A549 (cell line): ENCODE measurements at regions not wholly inside any gene's neighbourhood (a gene's known extent, or its start where the extent isn't known, plus 50 kb on each side); places are given as distances from the start of the nearest gene placed in this dataset.

Source experiments
- ATAC-seq, 2 experiments: fragments of 200-7000 bp in 1 of 2; fragments of >200 bp in 1 of 2; cut with Nextera tagmentation in 1 of 2; cut with Tn5 transposase in 1 of 2; 3 replicates each; pipeline versions ENCODE4 v1.8.0 to v1.9.1; 2018 to 2020; ENCODE audit warnings: mild to moderate bottlenecking in 1 of 2, moderate library complexity in 1 of 2
- CTCF ChIA-PET: fragments of 300-600 bp; sonication (Branson Sonifier 250); formaldehyde crosslinking; extraction: SDS; loops from one replicate; lab custom pipeline; 2021; ENCODE audit warnings: antibody characterized with exemption, inconsistent platforms; lab: Yijun Ruan, JAX
- POLR2A ChIA-PET: fragments of 350-600 bp; formaldehyde crosslinking; extraction: SDS; loops from one replicate; lab custom pipeline; 2021; ENCODE audit warnings: antibody characterized with exemption, inconsistent platforms; lab: Yijun Ruan, JAX
- DNase-seq, 2 experiments: peaks; one replicate each; pipeline versions ENCODE4 v3.0.0 to v3.0.0-alpha.2; 2011 to 2016; ENCODE audit warnings: low read depth in 1 of 2, low spot score in 1 of 2
- FAIRE-seq: peaks from 2 replicates; lab custom pipeline; 2011; peaks lifted over from hg19 to GRCh38; lab: Jason Lieb, UNC
- H3K27ac ChIP-seq, 2 experiments: fragments of >200 bp; sonication (Bioruptor Twin); formaldehyde crosslinking; 3 replicates each; pipeline ENCODE4 v1.5.1; 2016 to 2017
- H3K4me1 ChIP-seq: fragments of >200 bp; sonication (Bioruptor Twin); formaldehyde crosslinking; 3 replicates; pipeline ENCODE4 v1.6.1; 2016
- H3K4me2 ChIP-seq: fragments of >200 bp; sonication (Bioruptor Twin); formaldehyde crosslinking; 3 replicates; pipeline ENCODE4 v1.6.1; 2016
- H3K4me3 ChIP-seq: fragments of >200 bp; sonication (Bioruptor Twin); formaldehyde crosslinking; 3 replicates; pipeline ENCODE4 v1.5.1; 2016
- H3K9me3 ChIP-seq: fragments of >200 bp; sonication (Bioruptor Twin); formaldehyde crosslinking; 3 replicates; pipeline ENCODE4 v1.6.1; 2016
- CEBPB ChIP-seq, 2 experiments: fragments of >200 bp in 1 of 2; sonication (Bioruptor Twin) in 1 of 2; formaldehyde crosslinking in 1 of 2; IDR thresholded peaks; 2 replicates each; pipeline ENCODE4 v1.6.1; 2012 to 2016
- CHD2 ChIP-seq: fragments of 150-350 bp; IDR thresholded peaks from 2 replicates; pipeline ENCODE4 v1.6.1; 2014; ENCODE audit warnings: low read length; ENCODE audit not compliant: partially characterized antibody
- ESRRA ChIP-seq: fragments of 150-350 bp; IDR thresholded peaks from 2 replicates; pipeline ENCODE4 v1.6.1; 2014; ENCODE audit warnings: mild to moderate bottlenecking, low read length, borderline replicate concordance
- FOSB ChIP-seq: fragments of 250-450 bp; sonication (Bioruptor Pico); IDR thresholded peaks from 2 replicates; pipeline ENCODE4 v1.5.0; 2020; ENCODE audit warnings: mild to moderate bottlenecking, moderate library complexity
- GATA3 ChIP-seq: IDR thresholded peaks from 2 replicates; pipeline ENCODE4 v1.6.1; 2012; ENCODE audit warnings: borderline replicate concordance
- HDAC2 ChIP-seq: fragments of 200-600 bp; sonication (generic); IDR thresholded peaks from 2 replicates; pipeline ENCODE4 v1.6.1; 2016
- HOXA7 ChIP-seq: fragments of 250-450 bp; sonication (Bioruptor Pico); IDR thresholded peaks from 2 replicates; pipeline ENCODE4 v1.5.0; 2020; ENCODE audit warnings: mild to moderate bottlenecking, moderate library complexity
- JUN ChIP-seq, 2 experiments: fragments of >200 bp; sonication (Bioruptor Twin); formaldehyde crosslinking; IDR thresholded peaks; 2 replicates in 1 of 2; 3 replicates in 1 of 2; pipeline ENCODE4 v1.6.1; 2016 to 2017
- KDM5A ChIP-seq: fragments of 200-600 bp; sonication (generic); IDR thresholded peaks from 2 replicates; pipeline ENCODE4 v1.6.1; 2016; ENCODE audit warnings: antibody characterized with exemption, mild to moderate bottlenecking
- MAFK ChIP-seq: fragments of 450-650 bp; IDR thresholded peaks from 2 replicates; pipeline ENCODE4 v1.6.1; 2014; ENCODE audit not compliant: partially characterized antibody
- MYC ChIP-seq: IDR thresholded peaks from 2 replicates; pipeline ENCODE4 v1.6.1; 2012; ENCODE audit warnings: mild to moderate bottlenecking, inconsistent platforms, low read length, improper control_type of control experiment, borderline replicate concordance
- NR3C1 ChIP-seq: fragments of >200 bp; sonication (Bioruptor Twin); formaldehyde crosslinking; IDR thresholded peaks from 3 replicates; pipeline ENCODE4 v1.6.1; 2017
- PHF8 ChIP-seq: fragments of 200-600 bp; sonication (generic); IDR thresholded peaks from 2 replicates; pipeline ENCODE4 v1.6.1; 2016; ENCODE audit warnings: low read depth, mild to moderate bottlenecking, antibody characterized with exemption, moderate library complexity, borderline replicate concordance
- RAD21 ChIP-seq, 2 experiments: fragments of >200 bp in 1 of 2; sonication (Bioruptor Twin) in 1 of 2; formaldehyde crosslinking in 1 of 2; IDR thresholded peaks in 1 of 2; conservative IDR thresholded peaks in 1 of 2; 2 replicates in 1 of 2; 3 replicates in 1 of 2; pipeline ENCODE4 v1.6.1; 2012 to 2018; ENCODE audit warnings: inconsistent platforms in 1 of 2
- RCOR1 ChIP-seq: fragments of 150-350 bp; IDR thresholded peaks from 2 replicates; pipeline ENCODE4 v1.6.1; 2014; ENCODE audit warnings: antibody characterized with exemption, low read length, low read depth
- RFX5 ChIP-seq: fragments of 450-650 bp; IDR thresholded peaks from 2 replicates; pipeline ENCODE4 v1.7.1; 2014; ENCODE audit warnings: antibody characterized with exemption, mild to moderate bottlenecking, moderate library complexity
- TP53 ChIP-seq: fragments of 250-450 bp; sonication (Bioruptor Pico); IDR thresholded peaks from 2 replicates; pipeline ENCODE4 v1.5.0; 2021; ENCODE audit warnings: mild to moderate bottlenecking, moderate library complexity
- ZC3H11A ChIP-seq: fragments of 450-650 bp; IDR thresholded peaks from 2 replicates; pipeline ENCODE4 v1.6.1; 2014; ENCODE audit warnings: antibody characterized with exemption, mild to moderate bottlenecking
- ZFP36 ChIP-seq: fragments of 450-650 bp; IDR thresholded peaks from 2 replicates; pipeline ENCODE4 v1.6.1; 2014; ENCODE audit warnings: borderline replicate concordance; ENCODE audit not compliant: partially characterized antibody
- ZNF302 ChIP-seq: fragments of 250-450 bp; sonication (Bioruptor Pico); IDR thresholded peaks from 2 replicates; pipeline ENCODE4 v1.9.0; 2021; ENCODE audit warnings: inconsistent platforms, mild to moderate bottlenecking, moderate library complexity
- ZSCAN20 ChIP-seq: fragments of 250-450 bp; sonication (Bioruptor Pico); IDR thresholded peaks from 2 replicates; pipeline ENCODE4 v1.8.0; 2022; ENCODE audit warnings: mild to moderate bottlenecking, moderate library complexity
- WGBS: methylation state at CpG from one replicate; pipeline ENCODE4 v1.1.6; 2017; ENCODE audit errors: missing lambda C conversion rate; 5-methylcytosine and 5-hydroxymethylcytosine counted together
- TF ChIP-seq, protein P1 (sequence below): fragments of 150-350 bp; IDR thresholded peaks from 2 replicates; pipeline ENCODE4 v1.6.1; 2014; ENCODE audit warnings: low read depth, mild to moderate bottlenecking, low read length
- TF ChIP-seq, protein P2 (sequence below): fragments of 250-450 bp; sonication (Bioruptor Pico); IDR thresholded peaks from 2 replicates; pipeline ENCODE4 v1.5.0; 2020; ENCODE audit warnings: low read depth, mild to moderate bottlenecking, moderate library complexity

DNA sequence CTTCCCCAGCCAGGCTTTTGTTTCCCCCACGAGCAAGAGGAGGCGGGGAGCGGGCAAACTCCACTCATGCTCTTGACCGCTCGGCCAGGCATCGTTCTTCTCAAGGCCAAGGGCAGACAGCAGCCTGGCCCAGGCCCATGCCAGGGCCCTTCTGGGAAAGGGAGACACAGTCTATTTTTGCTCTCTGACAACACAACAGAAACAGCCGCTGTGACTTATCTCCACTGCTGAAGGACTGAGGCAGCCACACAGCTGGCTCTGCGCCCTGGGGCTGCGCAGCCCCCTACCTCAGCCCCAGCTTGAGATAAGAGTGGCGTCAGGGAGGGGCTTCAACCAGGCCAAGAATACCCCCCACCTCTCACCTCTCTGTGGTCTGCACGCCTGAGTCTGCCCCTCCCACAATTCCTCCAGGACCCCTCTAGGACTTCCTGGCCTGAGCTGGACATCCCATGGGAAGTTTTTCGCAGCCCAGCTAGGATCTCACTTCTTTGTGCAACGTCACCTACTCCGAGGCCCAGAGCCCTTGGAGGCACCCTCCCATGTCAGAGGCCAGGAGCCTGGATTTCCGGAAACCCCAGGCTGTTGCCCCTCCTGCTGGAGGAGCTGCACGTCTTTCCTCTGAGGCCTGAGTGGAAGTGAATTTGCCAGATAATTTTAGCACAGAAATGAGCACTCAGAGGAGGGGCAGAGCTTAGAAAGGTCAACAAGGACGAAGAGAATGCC is 118.9 kb upstream of the OTOS start (continued):
- TF ChIP-seq, protein P1, sequence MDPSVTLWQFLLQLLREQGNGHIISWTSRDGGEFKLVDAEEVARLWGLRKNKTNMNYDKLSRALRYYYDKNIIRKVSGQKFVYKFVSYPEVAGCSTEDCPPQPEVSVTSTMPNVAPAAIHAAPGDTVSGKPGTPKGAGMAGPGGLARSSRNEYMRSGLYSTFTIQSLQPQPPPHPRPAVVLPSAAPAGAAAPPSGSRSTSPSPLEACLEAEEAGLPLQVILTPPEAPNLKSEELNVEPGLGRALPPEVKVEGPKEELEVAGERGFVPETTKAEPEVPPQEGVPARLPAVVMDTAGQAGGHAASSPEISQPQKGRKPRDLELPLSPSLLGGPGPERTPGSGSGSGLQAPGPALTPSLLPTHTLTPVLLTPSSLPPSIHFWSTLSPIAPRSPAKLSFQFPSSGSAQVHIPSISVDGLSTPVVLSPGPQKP: no peak

DNA sequence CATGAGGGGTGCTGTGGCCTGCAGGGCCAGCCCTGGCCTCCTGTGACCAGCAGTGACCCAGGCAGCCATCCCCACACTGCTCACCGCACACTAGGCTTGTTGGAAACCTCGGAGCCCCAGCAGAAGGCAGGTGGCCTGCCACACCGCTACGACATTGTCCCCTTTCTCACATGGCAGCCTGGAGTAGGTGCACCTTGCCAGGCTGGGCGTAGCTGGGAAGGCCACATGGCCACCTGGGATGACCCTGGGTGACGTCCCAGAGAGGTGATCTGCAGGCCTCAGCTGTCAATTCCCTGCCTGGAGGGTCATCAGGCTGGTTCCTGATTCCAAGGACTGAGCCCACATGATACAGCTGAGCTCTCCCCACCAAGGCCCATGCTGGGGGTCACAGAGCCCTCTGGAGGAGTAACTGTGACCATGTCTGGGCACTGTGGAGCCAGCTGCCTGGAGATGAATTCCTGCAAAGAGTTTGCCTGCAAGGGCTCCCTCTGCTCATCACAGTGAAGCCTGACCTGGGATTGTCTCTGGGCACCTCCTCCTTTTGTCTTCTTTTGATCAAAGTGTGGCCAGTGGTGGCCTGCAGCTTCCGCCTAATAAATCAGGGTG is 119.6 kb upstream of the OTOS start:
- ATAC-seq: no peak
- TF ChIP-seq, protein P2, sequence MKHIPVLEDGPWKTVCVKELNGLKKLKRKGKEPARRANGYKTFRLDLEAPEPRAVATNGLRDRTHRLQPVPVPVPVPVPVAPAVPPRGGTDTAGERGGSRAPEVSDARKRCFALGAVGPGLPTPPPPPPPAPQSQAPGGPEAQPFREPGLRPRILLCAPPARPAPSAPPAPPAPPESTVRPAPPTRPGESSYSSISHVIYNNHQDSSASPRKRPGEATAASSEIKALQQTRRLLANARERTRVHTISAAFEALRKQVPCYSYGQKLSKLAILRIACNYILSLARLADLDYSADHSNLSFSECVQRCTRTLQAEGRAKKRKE (CRISPR knock-in tag): no peak
- TF ChIP-seq ESRRA (no peak), HOXA7 (CRISPR knock-in tag) (no peak), RFX5 (no peak), PHF8 (no peak), RAD21 (conservative IDR thresholded peaks at IDR 0.05 in 1 of 2, IDR thresholded peaks at IDR 0.05 in 1 of 2) (no peak), ZC3H11A (no peak), TP53 (no peak), HDAC2 (no peak), GATA3 (no peak)

DNA sequence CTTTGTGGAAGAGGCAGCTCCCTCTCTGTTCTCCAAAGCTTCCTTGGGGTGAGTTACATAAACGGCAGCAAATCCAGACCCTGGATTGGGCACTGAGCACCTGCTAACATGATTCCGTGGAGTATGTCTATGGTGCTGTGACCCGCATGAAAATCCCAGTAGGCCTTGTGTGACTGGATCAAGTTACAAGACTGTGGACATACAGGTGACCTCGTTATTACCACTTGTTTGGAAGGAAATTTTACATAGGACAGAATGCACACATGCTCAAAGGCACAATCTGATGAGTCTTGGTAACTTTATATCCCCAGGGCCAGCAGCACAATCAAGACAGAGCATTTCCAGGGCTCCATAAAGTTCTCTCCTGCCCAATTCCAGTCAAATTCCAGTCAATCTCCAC is 120.2 kb upstream of the OTOS start:
- no peak overlapping the region for H3K4me3 ChIP-seq
- H3K4me2 ChIP-seq: no peak overlapping the region
- peaks cover 9% of the 10 kb centered on the region; the same call in 2 of the 3 replicates for H3K4me1 ChIP-seq
- ATAC-seq: no peak
- no peak overlapping the region for H3K27ac ChIP-seq
- CTCF ChIA-PET: interaction anchor here (0.9 to 2.6 kb wide), 2 partner anchors 9 to 28 kb away, joined by 4 to 9 read pairs; no protein-coding TSS in a partner anchor
- DNase-seq: no peak
- peaks cover 15% of the 10 kb centered on the region; the same call in 2 of the 3 replicates for H3K9me3 ChIP-seq
- POLR2A ChIA-PET: no interaction called here
- TF ChIP-seq NR3C1 (no peak), JUN (IDR thresholded peaks at IDR 0.05) (no peak), FOSB (no peak), RCOR1 (no peak), ZSCAN20 (CRISPR knock-in tag) (no peak), MAFK (no peak), ZNF302 (no peak), KDM5A (no peak), MYC (no peak), CHD2 (no peak), CEBPB (IDR thresholded peaks at IDR 0.05) (no peak), ZFP36 (no peak), TP53 (no peak)
- TF ChIP-seq, protein P1: no peak
- FAIRE-seq: no peak
- WGBS: 69% methylated on average over 4 of the region's 4 CpGs

More for the DNA sequence above, 119.6 kb upstream of the OTOS start:
- Histone ChIP-seq H3K4me1 (peaks cover 15% of the 10 kb centered on the region; the same call in 2 of the 3 replicates), H3K9me3 (peaks cover 15% of the 10 kb centered on the region; the same call in 2 of the 3 replicates), H3K4me3 (no peak overlapping the region), H3K27ac (no peak overlapping the region), H3K4me2 (no peak overlapping the region)
- FAIRE-seq (no peak), DNase-seq (no peak)
- POLR2A ChIA-PET: no interaction called here
- 97% methylated on average over 3 of the region's 7 CpGs for WGBS
- CTCF ChIA-PET: interaction anchor here (0.9 to 2.6 kb wide), 3 partner anchors 8 to 27 kb away, joined by 4 to 9 read pairs (median 4); no protein-coding TSS in a partner anchor
